Thoracic aorta (tissue), 2 donors: ENCODE measurements at regions not wholly inside any gene's neighbourhood (a gene's known extent, or its start where the extent isn't known, plus 50 kb on each side); places are given as distances from the start of the nearest gene placed in this dataset.

Experiments used
- ATAC-seq: fragments of 150-250 bp; one replicate; pipeline ENCODE4 v1.8.0; 2017; ENCODE audit warnings: low read depth; ENCODE audit not compliant: insufficient number of reproducible peaks, low FRiP score
- DNase-seq: peaks from one replicate; pipeline ENCODE4 v3.0.0-alpha.2; 2020; ENCODE audit warnings: low spot score
- H3K27ac ChIP-seq, 2 donors: fragments of 200-600 bp; sonication (generic); 1 replicate in 1 of 2; 2 replicates in 1 of 2; pipeline ENCODE4 v1.5.1; 2016; ENCODE audit warnings: mild to moderate bottlenecking in 2 of 2, moderate library complexity in 2 of 2
- H3K27me3 ChIP-seq: fragments of 200-600 bp; sonication (generic); replicated peaks from 2 replicates; pipeline ENCODE4 v1.6.0; 2016; ENCODE audit warnings: mild to moderate bottlenecking; ENCODE audit not compliant: insufficient read depth
- H3K36me3 ChIP-seq: fragments of 200-600 bp; sonication (generic); one replicate; pipeline ENCODE4 v1.5.1; 2016
- H3K4me1 ChIP-seq, 2 donors: fragments of 200-600 bp; sonication (generic); 1 replicate in 1 of 2; 2 replicates in 1 of 2; pipeline versions ENCODE4 v1.5.1 to v1.6.0; 2016; ENCODE audit warnings: low read depth in 2 of 2, mild to moderate bottlenecking in 1 of 2; ENCODE audit not compliant: control insufficient read depth in 1 of 2
- H3K4me3 ChIP-seq: fragments of 200-600 bp; sonication (generic); 2 replicates; pipeline ENCODE4 v1.5.1; 2016; ENCODE audit warnings: mild to moderate bottlenecking
- H3K9me3 ChIP-seq: fragments of 200-600 bp; sonication (generic); 2 replicates; pipeline ENCODE4 v1.5.1; 2016
- CTCF ChIP-seq: fragments of 200-600 bp; sonication (generic); IDR thresholded peaks from one replicate; pipeline ENCODE4 v1.5.1; 2019; ENCODE audit warnings: antibody characterized with exemption

GRCh38 chr9:12874395-12874794 is 99.6 kb downstream of the LURAP1L start:
- H3K36me3 ChIP-seq: no peaks in the 10 kb centered on the region
- H3K27ac ChIP-seq: no peak overlapping the region
- no peaks in the 10 kb centered on the region for H3K27me3 ChIP-seq
- H3K4me1 ChIP-seq: no peaks in the 10 kb centered on the region
- DNase-seq (no peak), ATAC-seq (no peak)
- no peaks in the 10 kb centered on the region for H3K9me3 ChIP-seq
- TF ChIP-seq CTCF: no peak
- H3K4me3 ChIP-seq: no peak overlapping the region

GRCh38 chr9:12875191-12875590 is 100.4 kb downstream of the LURAP1L start:
- no peaks in the 10 kb centered on the region for H3K9me3 ChIP-seq
- no peaks in the 10 kb centered on the region for H3K4me1 ChIP-seq
- H3K27me3 ChIP-seq: no peaks in the 10 kb centered on the region
- ATAC-seq (no peak), DNase-seq (no peak)
- no peak overlapping the region for H3K27ac ChIP-seq
- TF ChIP-seq CTCF: no peak
- no peak overlapping the region for H3K4me3 ChIP-seq
- no peaks in the 10 kb centered on the region for H3K36me3 ChIP-seq

- no peak for TF ChIP-seq CTCF
- no peak for DNase-seq
- Histone ChIP-seq H3K27me3 (no peaks in the 10 kb centered on the region), H3K4me3 (no peak overlapping the region), H3K9me3 (no peaks in the 10 kb centered on the region), H3K4me1 (peaks cover 2% of the 10 kb centered on the region in 2 donors), H3K27ac (no peak overlapping the region), H3K36me3 (no peaks in the 10 kb centered on the region)
- ATAC-seq: no peak
These were observed 102.1 kb downstream of the LURAP1L start for GRCh38 chr9:12876872-12877271.

GRCh38 chr9:12878351-12878978 is 103.6 kb downstream of the LURAP1L start:
- Histone ChIP-seq H3K27ac (no peak overlapping the region), H3K27me3 (no peaks in the 10 kb centered on the region), H3K36me3 (no peaks in the 10 kb centered on the region), H3K9me3 (no peaks in the 10 kb centered on the region), H3K4me3 (no peak overlapping the region), H3K4me1 (peaks cover 10% of the 10 kb centered on the region in 2 donors)
- ATAC-seq (no peak), DNase-seq (no peak)
- no peak for TF ChIP-seq CTCF

GRCh38 chr9:12879961-12880360 is 105.1 kb downstream of the LURAP1L start:
- no peaks in the 10 kb centered on the region for H3K36me3 ChIP-seq
- peaks cover 10% of the 10 kb centered on the region in 2 donors for H3K4me1 ChIP-seq
- DNase-seq (no peak), ATAC-seq (no peak)
- TF ChIP-seq CTCF: no peak
- no peaks in the 10 kb centered on the region for H3K27me3 ChIP-seq
- H3K4me3 ChIP-seq: no peak overlapping the region
- H3K9me3 ChIP-seq: no peaks in the 10 kb centered on the region
- no peak overlapping the region for H3K27ac ChIP-seq
